ENCODE measurements at regions not wholly inside any gene's neighbourhood (a gene's known extent, or its start where the extent isn't known, plus 50 kb on each side); places are given as distances from the start of the nearest gene placed in this dataset.

DNA sequence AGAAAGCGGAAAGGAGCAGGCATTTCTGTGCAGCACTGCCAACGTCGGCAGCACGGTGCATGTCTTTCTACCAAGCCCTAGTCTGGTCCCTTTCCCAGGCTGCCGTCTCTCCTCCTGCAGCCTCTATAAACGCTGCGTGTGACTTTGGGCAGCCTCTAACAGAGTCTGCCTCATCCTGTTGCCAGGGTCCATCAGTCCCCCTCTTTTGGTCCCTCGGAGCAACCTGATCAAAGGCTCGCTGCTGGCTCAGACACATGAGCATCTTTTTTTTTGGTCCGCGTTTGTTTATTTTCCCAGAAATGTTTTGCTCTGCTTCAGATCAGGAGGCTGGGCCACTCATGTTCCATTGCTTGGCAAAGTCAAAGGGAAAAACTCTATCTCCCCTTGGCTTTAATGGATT lies 166.8 kb upstream of the CST7 start:
- Histone ChIP-seq H3K9me1 (replicated peaks; ENCODE audit: control insufficient read depth, extremely low read depth, insufficient read depth, low read length) (no peaks in the 10 kb centered on the region), H3K4me1 (ENCODE audit: control insufficient read depth, extremely low read depth, insufficient read depth, low read length) (no peaks in the 10 kb centered on the region), H3K79me2 (ENCODE audit: control insufficient read depth, insufficient read depth, low read length) (no peaks in the 10 kb centered on the region), H3K4me2 (ENCODE audit: insufficient read depth, low read length) (no peak overlapping the region), H3K9me3 (replicated peaks; ENCODE audit: control insufficient read depth, insufficient read depth, low read length) (no peaks in the 10 kb centered on the region), H4K20me1 (replicated peaks; ENCODE audit: control insufficient read depth, extremely low read depth, insufficient read depth, low read length) (no peaks in the 10 kb centered on the region), H3K4me3 (replicated peaks in 1 of 3; ENCODE audit: insufficient read depth in 1 of 3, low read depth in 1 of 3, low read length in 3 of 3) (no peak overlapping the region), H3K27ac (ENCODE audit: insufficient read depth, low read depth, low read length) (no peak overlapping the region), H3K27me3 (ENCODE audit: control insufficient read depth in 2 of 2, insufficient read depth in 2 of 2, low read length in 2 of 2) (no peaks in the 10 kb centered on the region), H2AFZ (ENCODE audit: low read depth, low read length) (no peak overlapping the region), H3K9ac (replicated peaks; ENCODE audit: extremely low read depth, insufficient read depth, low read length) (no peak overlapping the region), H3K36me3 (ENCODE audit: control insufficient read depth in 2 of 2, extremely low read depth in 1 of 2, insufficient read depth in 2 of 2, low read length in 2 of 2) (no peaks in the 10 kb centered on the region)
- DNase-seq (ENCODE audit: low read depth, low spot score) = no peak
- ChIA-PET POLR2A (no interaction called here), CTCF (no interaction called here)
- intact Hi-C loops (cut with micrococcal nuclease) = no loop called here
- no TSS peak for BruUV-seq (replicated peaks)
- FAIRE-seq = no peak
- TF ChIP-seq CTCF (IDR thresholded peaks at IDR 0.05; ENCODE audit: extremely low read depth in 1 of 2, insufficient read depth in 1 of 2, low read depth in 1 of 2, low read length in 2 of 2) (no peak), EZH2 (IDR thresholded peaks at IDR 0.05; ENCODE audit: borderline replicate concordance, low read depth, low read length, severe bottlenecking) (no peak), POLR2A (IDR thresholded peaks at IDR 0.05; ENCODE audit: low read depth, low read length) (no peak), GATA2 (IDR thresholded peaks at IDR 0.05; ENCODE audit: insufficient read depth, insufficient read length, low read depth, low read length) (no peak), FOS (IDR thresholded peaks at IDR 0.05; ENCODE audit: borderline replicate concordance, insufficient read depth, low read length) (no peak), POLR2AphosphoS5 (IDR thresholded peaks at IDR 0.05; ENCODE audit: insufficient read depth, low read depth, low read length) (no peak)
- dilution Hi-C loops (cut with MboI; ENCODE audit: extremely low pct_ligation_motif_present, low sequenced_read_pairs) = no loop called here

All from endothelial cell of umbilical vein (primary cell).